ENCODE measurements at regions not wholly inside any gene's neighbourhood (a gene's known extent, or its start where the extent isn't known, plus 50 kb on each side); places are given as distances from the start of the nearest gene placed in this dataset.
A peak's percentile ranks its signal among the peaks of the same experiment; 100 is the strongest.
"Not testable (repeated sequence)": the region's sequence is repeated elsewhere in the genome, so short reads cannot be mapped to it uniquely, and the experiment has no call there.

DNA sequence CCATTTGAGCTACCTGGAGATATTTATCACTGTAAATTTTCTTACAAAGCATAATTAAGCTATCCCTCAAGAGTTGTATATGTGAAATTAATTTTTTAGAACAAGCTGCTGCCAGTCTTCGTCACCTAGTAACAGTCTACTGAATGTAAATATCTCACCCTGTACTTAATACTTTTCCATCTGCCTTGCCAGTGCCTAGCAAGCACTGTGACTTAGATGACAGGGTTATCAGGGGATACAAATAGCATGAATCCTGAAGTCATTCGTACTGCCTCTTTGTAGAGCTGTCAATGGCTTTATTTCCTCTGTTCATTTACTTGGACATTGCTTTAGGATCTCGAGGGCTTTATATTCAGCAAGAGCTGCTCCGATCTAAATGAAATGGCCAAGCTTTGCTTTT, 763.6 kb downstream of the ADCYAP1 start:
- TF ChIP-seq, protein P1, sequence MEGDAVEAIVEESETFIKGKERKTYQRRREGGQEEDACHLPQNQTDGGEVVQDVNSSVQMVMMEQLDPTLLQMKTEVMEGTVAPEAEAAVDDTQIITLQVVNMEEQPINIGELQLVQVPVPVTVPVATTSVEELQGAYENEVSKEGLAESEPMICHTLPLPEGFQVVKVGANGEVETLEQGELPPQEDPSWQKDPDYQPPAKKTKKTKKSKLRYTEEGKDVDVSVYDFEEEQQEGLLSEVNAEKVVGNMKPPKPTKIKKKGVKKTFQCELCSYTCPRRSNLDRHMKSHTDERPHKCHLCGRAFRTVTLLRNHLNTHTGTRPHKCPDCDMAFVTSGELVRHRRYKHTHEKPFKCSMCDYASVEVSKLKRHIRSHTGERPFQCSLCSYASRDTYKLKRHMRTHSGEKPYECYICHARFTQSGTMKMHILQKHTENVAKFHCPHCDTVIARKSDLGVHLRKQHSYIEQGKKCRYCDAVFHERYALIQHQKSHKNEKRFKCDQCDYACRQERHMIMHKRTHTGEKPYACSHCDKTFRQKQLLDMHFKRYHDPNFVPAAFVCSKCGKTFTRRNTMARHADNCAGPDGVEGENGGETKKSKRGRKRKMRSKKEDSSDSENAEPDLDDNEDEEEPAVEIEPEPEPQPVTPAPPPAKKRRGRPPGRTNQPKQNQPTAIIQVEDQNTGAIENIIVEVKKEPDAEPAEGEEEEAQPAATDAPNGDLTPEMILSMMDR (conservative IDR thresholded peaks at IDR 0.05; ENCODE audit: low read depth), result no peak
- CTCF ChIA-PET, result interaction anchor here (0.5 to 0.6 kb wide), 2 partner anchors 199 to 874 kb away, joined by 3 to 5 read pairs; no protein-coding TSS in a partner anchor
- DNase-seq (ENCODE audit: low spot score), result no peak
- H3K27ac ChIP-seq, result no peak overlapping the region
- POLR2A ChIA-PET (ENCODE audit: low non-redundant PET), result no interaction called here

DNA sequence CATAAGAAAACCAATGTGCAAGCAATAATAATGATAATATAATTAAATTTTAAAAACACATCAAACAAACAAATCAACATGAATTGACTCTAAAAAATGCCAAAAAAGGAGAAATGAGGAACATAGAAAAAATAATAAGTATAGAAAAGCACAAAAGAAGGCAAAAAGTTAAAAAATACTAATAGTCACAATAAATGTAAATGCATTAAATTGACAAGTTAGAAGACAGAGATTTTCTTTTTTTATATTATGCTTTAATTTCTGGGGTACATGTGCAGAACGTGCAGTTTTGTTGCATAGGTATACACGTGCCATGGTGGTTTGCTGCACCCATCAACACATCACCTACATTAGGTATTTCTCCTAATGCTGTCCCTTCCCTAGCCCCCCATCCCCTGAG, 767.0 kb downstream of the ADCYAP1 start:
- POLR2A ChIA-PET (ENCODE audit: low non-redundant PET); H3K27ac ChIP-seq; DNase-seq (ENCODE audit: low spot score); CTCF ChIA-PET: not testable (repeated sequence)

DNA sequence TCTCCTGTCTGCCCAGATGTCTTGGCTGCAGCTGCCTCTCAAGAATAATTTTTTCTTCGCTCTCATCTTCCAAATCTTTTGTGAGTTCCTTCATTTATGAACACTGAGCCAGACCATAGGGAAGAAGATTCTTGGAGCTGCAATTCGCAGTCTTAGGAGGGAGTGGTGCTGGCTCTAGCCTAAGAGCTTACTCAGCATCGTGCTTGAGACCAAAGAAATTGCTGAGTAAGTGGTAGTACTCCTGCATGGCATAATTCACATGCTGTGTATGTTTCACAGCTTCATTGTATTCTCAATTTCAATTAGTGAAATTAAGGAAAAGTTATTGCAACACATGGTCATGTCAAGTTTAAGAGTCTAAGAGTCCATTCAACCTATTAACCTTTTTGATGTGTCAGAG, 771.7 kb downstream of the ADCYAP1 start:
- CTCF ChIA-PET, result no interaction called here
- no peak overlapping the region for H3K27ac ChIP-seq
- TF ChIP-seq, protein P1 (conservative IDR thresholded peaks at IDR 0.05; ENCODE audit: low read depth), result no peak
- POLR2A ChIA-PET (ENCODE audit: low non-redundant PET), result no interaction called here
- DNase-seq (ENCODE audit: low spot score), result no peak

DNA sequence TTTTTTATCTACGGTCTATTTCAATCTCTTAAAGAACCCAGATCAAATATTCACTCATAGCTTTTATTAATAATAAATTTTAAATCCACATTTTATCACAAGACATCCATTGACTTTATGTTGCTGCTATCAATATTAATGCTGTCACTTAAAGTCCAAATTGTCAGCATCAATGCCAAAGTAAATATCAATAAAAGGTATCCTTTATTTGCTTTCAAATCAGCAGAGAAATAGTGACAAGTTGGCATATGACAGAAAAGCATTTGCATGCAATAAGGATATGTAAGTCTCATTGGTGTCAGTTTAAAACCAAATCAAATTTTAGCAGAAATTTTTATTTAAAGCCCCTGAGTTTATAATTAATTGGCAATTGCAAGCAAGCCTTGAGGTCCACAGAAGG, 775.4 kb downstream of the ADCYAP1 start:
- no peak for DNase-seq (ENCODE audit: low spot score)
- POLR2A ChIA-PET (ENCODE audit: low non-redundant PET), result no interaction called here
- TF ChIP-seq, protein P1 (conservative IDR thresholded peaks at IDR 0.05; ENCODE audit: low read depth), result no peak
- H3K27ac ChIP-seq, result no peak overlapping the region
- CTCF ChIA-PET, result no interaction called here

DNA sequence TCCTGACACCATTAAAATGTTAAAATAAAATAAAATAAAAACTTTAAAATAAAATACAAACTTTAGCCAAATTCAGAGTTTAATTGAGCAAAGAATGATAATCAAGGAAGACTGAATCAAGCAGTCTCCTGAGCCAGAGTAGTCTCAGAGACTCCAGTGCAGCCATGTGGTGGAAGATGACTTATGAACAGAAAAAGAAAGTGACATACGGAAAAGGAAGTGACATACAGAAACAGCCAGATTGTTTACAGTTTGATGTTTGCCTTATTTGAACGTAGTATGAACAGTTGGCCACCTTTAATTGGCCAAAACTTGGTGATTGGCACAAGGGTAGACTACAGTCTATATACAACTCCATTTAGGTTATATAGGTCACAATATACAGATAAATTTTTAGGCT, 787.2 kb downstream of the ADCYAP1 start:
- ChIA-PET CTCF (no interaction called here), POLR2A (ENCODE audit: low non-redundant PET) (no interaction called here)
- TF ChIP-seq, protein P1 (conservative IDR thresholded peaks at IDR 0.05; ENCODE audit: low read depth), result no peak
- H3K27ac ChIP-seq, result no peak overlapping the region
- DNase-seq (ENCODE audit: low spot score), result no peak

DNA sequence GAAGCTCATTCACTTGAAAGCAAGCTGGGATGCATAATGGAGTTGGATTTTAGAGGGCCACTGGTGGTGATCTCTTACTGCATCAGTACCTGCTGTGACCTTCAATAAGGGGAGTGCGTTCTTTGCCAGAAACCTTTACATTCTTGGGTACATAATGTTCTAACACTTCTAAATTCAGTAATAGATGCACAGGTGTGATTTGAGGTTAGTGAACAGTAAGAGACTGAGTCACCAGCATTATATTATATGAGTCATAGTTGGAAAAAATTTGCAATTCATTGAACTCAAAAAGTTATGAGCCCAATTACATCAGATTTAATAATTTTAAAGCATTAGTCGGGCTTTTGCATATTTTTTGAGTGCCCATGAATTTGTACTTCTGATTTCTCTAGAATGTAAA, 803.3 kb downstream of the ADCYAP1 start:
- peak; percentile 51 for DNase-seq (ENCODE audit: low spot score)
- TF ChIP-seq, protein P1 (conservative IDR thresholded peaks at IDR 0.05; ENCODE audit: low read depth), result no peak
- no peak overlapping the region for H3K27ac ChIP-seq
- ChIA-PET CTCF (no interaction called here), POLR2A (ENCODE audit: low non-redundant PET) (no interaction called here)

DNA sequence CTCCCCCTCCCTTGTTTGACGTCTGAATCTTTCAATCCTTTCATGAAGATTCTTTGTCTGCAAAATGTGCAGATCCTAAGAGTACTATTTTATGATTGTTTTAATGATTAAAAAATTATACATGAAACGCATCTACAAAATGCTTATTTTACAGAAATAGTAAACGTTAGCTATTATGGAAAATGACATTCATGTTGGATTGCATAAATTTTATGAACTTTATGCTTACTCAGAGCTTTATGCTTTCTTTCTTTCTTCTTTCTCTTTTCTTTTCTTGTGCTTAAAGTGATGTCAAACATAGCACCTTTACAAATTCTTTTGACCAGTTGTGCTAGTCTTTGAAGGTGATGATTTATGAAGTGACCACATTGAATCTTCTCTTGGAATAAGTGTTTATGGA, 805.4 kb downstream of the ADCYAP1 start:
- no peak for DNase-seq (ENCODE audit: low spot score)
- TF ChIP-seq, protein P1 (conservative IDR thresholded peaks at IDR 0.05; ENCODE audit: low read depth), result no peak
- no peak overlapping the region for H3K27ac ChIP-seq
- ChIA-PET CTCF (no interaction called here), POLR2A (ENCODE audit: low non-redundant PET) (no interaction called here)
